HepG2 (cell line): ENCODE measurements at regions not wholly inside any gene's neighbourhood (a gene's known extent, or its start where the extent isn't known, plus 50 kb on each side); places are given as distances from the start of the nearest gene placed in this dataset.

Experiments
- ATAC-seq: fragments of 200-7000 bp; cut with Tn5 transposase; 3 replicates; pipeline ENCODE4 v1.9.1; 2020; ENCODE audit warnings: mild to moderate bottlenecking, moderate library complexity
- BruUV-seq: library from RNA; stranded (reverse); fragments of 400-500 nt; replicated peaks from 2 replicates; lab custom pipeline; 2021; lab: Mats Ljungman, UMichigan
- CTCF ChIA-PET: fragments of 300-600 bp; formaldehyde crosslinking; extraction: SDS; loops from one replicate; lab custom pipeline; 2021; ENCODE audit warnings: low total read pairs, inconsistent platforms, low intra/inter-chr PET ratio; lab: Yijun Ruan, JAX
- POLR2A ChIA-PET: fragments of 350-600 bp; sonication (Branson Sonifier 250); formaldehyde crosslinking; loops from one replicate; lab custom pipeline; 2020; ENCODE audit warnings: antibody characterized with exemption, inconsistent platforms; lab: Yijun Ruan, JAX
- DNase-seq: peaks from one replicate; pipeline ENCODE4 v3.0.0-alpha.2; 2015; ENCODE audit warnings: low spot score
- FAIRE-seq: peaks from 3 replicates; lab custom pipeline; 2011; peaks lifted over from hg19 to GRCh38; lab: Jason Lieb, UNC
- H2AFZ ChIP-seq: one replicate; pipeline ENCODE4 v1.6.1; 2011; ENCODE audit warnings: low read length, inconsistent platforms
- H3K27ac ChIP-seq: fragments of 300-600 bp; 3 replicates; pipeline ENCODE4 v1.8.0; 2011; ENCODE audit warnings: mixed run types, mild to moderate bottlenecking, mixed read lengths, low read length, inconsistent platforms; ENCODE audit not compliant: insufficient read depth; ENCODE audit errors: extremely low read length
- H3K27me3 ChIP-seq, 2 experiments: fragments of 200-600 bp in 1 of 2; 2 replicates in 1 of 2; 3 replicates in 1 of 2; pipeline versions ENCODE4 v1.6.0 to v1.8.0; 2011; ENCODE audit warnings: low read length in 2 of 2, mild to moderate bottlenecking in 2 of 2, moderate library complexity in 2 of 2, inconsistent platforms in 1 of 2; ENCODE audit not compliant: insufficient read depth in 2 of 2, control insufficient read depth in 1 of 2
- H3K36me3 ChIP-seq, 2 experiments: fragments of 200-600 bp in 1 of 2; replicated peaks in 1 of 2; 2 replicates in 1 of 2; 3 replicates in 1 of 2; pipeline versions ENCODE4 v1.5.1 to v1.8.0; 2011; ENCODE audit warnings: low read length in 2 of 2, inconsistent platforms in 1 of 2; ENCODE audit not compliant: insufficient read depth in 2 of 2, control insufficient read depth in 1 of 2
- H3K4me1 ChIP-seq: 2 replicates; pipeline ENCODE4 v1.5.1; 2012; ENCODE audit warnings: low read length, inconsistent platforms; ENCODE audit not compliant: insufficient read depth
- H3K4me2 ChIP-seq: 2 replicates; pipeline ENCODE4 v1.6.0; 2011; ENCODE audit warnings: low read depth, low read length, inconsistent platforms
- H3K4me3 ChIP-seq, 3 experiments: fragments of 200-600 bp in 1 of 3; sonication (generic), shearing (Covaris generic) in 1 of 3; replicated peaks in 1 of 3; 2 replicates each; pipeline ENCODE4 v1.5.1; 2011 to 2016; ENCODE audit warnings: low read length in 3 of 3, inconsistent platforms in 2 of 3, low read depth in 2 of 3, mild to moderate bottlenecking in 2 of 3, control low read depth in 1 of 3, mixed read lengths in 1 of 3; ENCODE audit not compliant: insufficient read depth in 1 of 3
- H3K79me2 ChIP-seq: one replicate; pipeline ENCODE4 v1.6.1; 2011; ENCODE audit warnings: low read length, inconsistent platforms; ENCODE audit not compliant: insufficient read depth
- H3K9ac ChIP-seq: 2 replicates; pipeline ENCODE4 v1.6.0; 2011; ENCODE audit warnings: mild to moderate bottlenecking, low read depth, low read length, inconsistent platforms; ENCODE audit not compliant: insufficient read depth
- H3K9me3 ChIP-seq: 2 replicates; pipeline ENCODE4 v1.5.1; 2012; ENCODE audit warnings: mild to moderate bottlenecking, low read length
- H4K20me1 ChIP-seq: 2 replicates; pipeline ENCODE4 v1.6.0; 2011; ENCODE audit warnings: inconsistent platforms, mild to moderate bottlenecking, low read length, moderate library complexity; ENCODE audit not compliant: insufficient read depth
- EED ChIP-seq: sonication (generic); formaldehyde crosslinking; IDR thresholded peaks from 2 replicates; pipeline ENCODE4 v1.5.0; 2020; ENCODE audit warnings: mild to moderate bottlenecking, missing genetic modification reagents
- ETV5 ChIP-seq: IDR thresholded peaks from 2 replicates; pipeline ENCODE4 v1.6.1; 2018; ENCODE audit warnings: missing biosample characterization, missing genetic modification reagents, inconsistent platforms, borderline replicate concordance
- FOXM1 ChIP-seq: sonication (generic); formaldehyde crosslinking; IDR thresholded peaks from 2 replicates; pipeline ENCODE4 v1.5.0; 2020; ENCODE audit warnings: missing genetic modification reagents
- GABPA ChIP-seq, 2 experiments: IDR thresholded peaks; 2 replicates each; pipeline ENCODE4 v1.6.1; 2011 to 2016; ENCODE audit warnings: low read depth in 2 of 2, low read length in 1 of 2, missing biosample characterization in 1 of 2, missing genetic modification characterization in 1 of 2
- MTF2 ChIP-seq: sonication (generic); formaldehyde crosslinking; IDR thresholded peaks from 2 replicates; pipeline ENCODE4 v1.5.0; 2020; ENCODE audit warnings: missing genetic modification reagents, borderline replicate concordance
- MYC ChIP-seq: sonication (generic); formaldehyde crosslinking; IDR thresholded peaks from 2 replicates; pipeline ENCODE4 v1.9.0; 2021; ENCODE audit warnings: missing genetic modification reagents, borderline replicate concordance
- NFIB ChIP-seq: sonication (generic); formaldehyde crosslinking; IDR thresholded peaks from 2 replicates; pipeline ENCODE4 v1.9.0; 2021; ENCODE audit warnings: missing genetic modification reagents, mild to moderate bottlenecking, borderline replicate concordance
- NR2C2 ChIP-seq: sonication (generic); formaldehyde crosslinking; IDR thresholded peaks from 2 replicates; pipeline ENCODE4 v1.4.0; 2020; ENCODE audit warnings: missing genetic modification reagents, mild to moderate bottlenecking, moderate library complexity, borderline replicate concordance
- POGZ ChIP-seq: sonication (generic); formaldehyde crosslinking; IDR thresholded peaks from 2 replicates; pipeline ENCODE4 v1.4.0; 2020; ENCODE audit warnings: mild to moderate bottlenecking, missing genetic modification reagents
- PTBP1 ChIP-seq: fragments of 200-400 bp; formaldehyde crosslinking; IDR thresholded peaks from 2 replicates; pipeline ENCODE4 v1.6.1; 2018; ENCODE audit warnings: low read length, low read depth; ENCODE audit not compliant: poor library complexity, severe bottlenecking
- SOX5 ChIP-seq: IDR thresholded peaks from 2 replicates; pipeline ENCODE4 v1.6.1; 2016; ENCODE audit warnings: borderline replicate concordance
- ZNF556 ChIP-seq: sonication (generic); formaldehyde crosslinking; IDR thresholded peaks from 2 replicates; pipeline ENCODE4 v1.4.0; 2020; ENCODE audit warnings: mild to moderate bottlenecking, missing genetic modification reagents, borderline replicate concordance
- ZNF597 ChIP-seq: sonication (generic); formaldehyde crosslinking; IDR thresholded peaks from 2 replicates; pipeline ENCODE4 v1.5.0; 2020; ENCODE audit warnings: missing genetic modification reagents
- WGBS: methylation state at CpG from one replicate; pipeline ENCODE4 v1.1.6; 2017; ENCODE audit warnings: low lambda C conversion rate; 5-methylcytosine and 5-hydroxymethylcytosine counted together
- in situ Hi-C: cut with HindIII; loops from 2 replicates; pipeline ENCODE4 v1.10.0; 2017; ENCODE audit warnings: low pct_unique_long_range_greater_than_20kb; ENCODE audit not compliant: extremely low pct_ligation_motif_present
- intact Hi-C: fragments of 100-400 bp; cut with micrococcal nuclease; formaldehyde crosslinking; loops from one replicate; pipeline ENCODE4 v1.10.0; 2022; ENCODE audit not compliant: unreplicated experiment

GRCh38 chr16:76612497-76612896, 335.3 kb downstream of the CNTNAP4 start:
- CTCF ChIA-PET: no interaction called here
- no peak overlapping the region for H2AFZ ChIP-seq
- H3K9me3 ChIP-seq: no peaks in the 10 kb centered on the region
- POLR2A ChIA-PET: no interaction called here
- H3K9ac ChIP-seq: no peak overlapping the region
- intact Hi-C loops: no loop called here
- DNase-seq (no peak), FAIRE-seq (no peak), ATAC-seq (no peak)
- H3K27ac ChIP-seq: no peak overlapping the region
- H3K4me2 ChIP-seq: no peak overlapping the region
- H3K4me3 ChIP-seq: no peak overlapping the region
- H3K4me1 ChIP-seq: no peaks in the 10 kb centered on the region
- 0% methylated on average over 1 of the region's 1 CpG for WGBS
- no peaks in the 10 kb centered on the region for H3K79me2 ChIP-seq
- H3K36me3 ChIP-seq: no peaks in the 10 kb centered on the region
- no peaks in the 10 kb centered on the region for H3K27me3 ChIP-seq
- no peaks in the 10 kb centered on the region for H4K20me1 ChIP-seq
- TF ChIP-seq FOXM1 (CRISPR knock-in tag) (no peak), ETV5 (CRISPR knock-in tag) (no peak), ZNF597 (CRISPR knock-in tag) (no peak), MTF2 (CRISPR knock-in tag) (no peak), ZNF556 (CRISPR knock-in tag) (no peak), SOX5 (CRISPR knock-in tag) (no peak), EED (CRISPR knock-in tag) (no peak), PTBP1 (no peak), POGZ (CRISPR knock-in tag) (no peak), NR2C2 (no peak), MYC (no peak), NFIB (CRISPR knock-in tag) (no peak), GABPA (IDR thresholded peaks at IDR 0.05; ENCODE audit: low read depth, low read length) (no peak), GABPA (CRISPR knock-in tag; IDR thresholded peaks at IDR 0.05; ENCODE audit: low read depth) (no peak)
- BruUV-seq: no TSS peak
- in situ Hi-C loops: no loop called here
